Panc1 (cell line): ENCODE measurements at regions not wholly inside any gene's neighbourhood (a gene's known extent, or its start where the extent isn't known, plus 50 kb on each side); places are given as distances from the start of the nearest gene placed in this dataset.

Experiments
- ATAC-seq: fragments of 200-7000 bp; cut with Tn5 transposase; 2 replicates; pipeline ENCODE4 v1.9.1; 2020; ENCODE audit warnings: mild to moderate bottlenecking, moderate library complexity
- BruUV-seq: library from RNA; stranded (reverse); fragments of 400-500 nt; replicated peaks from 2 replicates; lab custom pipeline; 2021; lab: Mats Ljungman, UMichigan
- CTCF ChIA-PET: fragments of 300-600 bp; sonication (Branson Sonifier 250); formaldehyde crosslinking; loops from one replicate; lab custom pipeline; 2022; ENCODE audit warnings: antibody characterized with exemption; lab: Charles Lee
- POLR2A ChIA-PET: fragments of 300-600 bp; sonication (Branson Sonifier 250); formaldehyde crosslinking; loops from one replicate; lab custom pipeline; 2022; ENCODE audit warnings: antibody characterized with exemption; lab: Charles Lee
- DNase-seq: peaks from one replicate; pipeline ENCODE4 v3.0.0-alpha.2; 2010; ENCODE audit warnings: low read depth, low spot score
- H3K27ac ChIP-seq: 2 replicates; pipeline ENCODE4 v1.5.1; 2011; ENCODE audit warnings: mild to moderate bottlenecking, low read length, inconsistent platforms
- H3K27me3 ChIP-seq: fragments of 200-500 bp; sonication (Bioruptor generic); 2 replicates; pipeline ENCODE4 v1.6.0; 2014; ENCODE audit warnings: low read length, inconsistent platforms; ENCODE audit not compliant: control insufficient read depth, insufficient read depth
- H3K36me3 ChIP-seq: fragments of 200-500 bp; sonication (Bioruptor generic); 2 replicates; pipeline ENCODE4 v1.5.1; 2014; ENCODE audit warnings: inconsistent platforms, mild to moderate bottlenecking, low read length, moderate library complexity; ENCODE audit not compliant: control insufficient read depth, insufficient read depth
- H3K4me1 ChIP-seq: 2 replicates; pipeline ENCODE4 v1.5.1; 2011; ENCODE audit warnings: inconsistent platforms, mild to moderate bottlenecking, low read length, moderate library complexity; ENCODE audit not compliant: control insufficient read depth, insufficient read depth
- H3K4me3 ChIP-seq, 2 experiments: 2 replicates each; pipeline ENCODE4 v1.5.1; 2011 to 2012; ENCODE audit warnings: low read depth in 2 of 2, low read length in 2 of 2, mild to moderate bottlenecking in 2 of 2, inconsistent platforms in 1 of 2, moderate library complexity in 1 of 2
- H3K9me3 ChIP-seq: fragments of 200-500 bp; sonication (Bioruptor generic); 2 replicates; pipeline ENCODE4 v1.5.1; 2014; ENCODE audit warnings: low read depth, mild to moderate bottlenecking, inconsistent platforms, low read length, moderate library complexity; ENCODE audit not compliant: control insufficient read depth, insufficient read depth
- CTCF ChIP-seq: fragments of 450-650 bp; IDR thresholded peaks from 2 replicates; pipeline ENCODE4 v1.5.1; 2017; ENCODE audit warnings: mild to moderate bottlenecking
- POLR2AphosphoS5 ChIP-seq: IDR thresholded peaks from 2 replicates; pipeline ENCODE4 v1.6.1; 2012; ENCODE audit warnings: mild to moderate bottlenecking, low read depth, low read length, moderate library complexity
- REST ChIP-seq, 2 experiments: IDR thresholded peaks; 2 replicates each; pipeline ENCODE4 v1.6.1; 2011 to 2012; ENCODE audit warnings: low read depth in 2 of 2, control low read depth in 1 of 2, low read length in 1 of 2, mild to moderate bottlenecking in 1 of 2, moderate library complexity in 1 of 2; ENCODE audit not compliant: insufficient read depth in 1 of 2
- SIN3A ChIP-seq: IDR thresholded peaks from 2 replicates; pipeline ENCODE4 v1.6.1; 2012; ENCODE audit warnings: low read depth, mild to moderate bottlenecking, low read length, moderate library complexity, borderline replicate concordance; ENCODE audit not compliant: insufficient read depth
- TCF7L2 ChIP-seq: IDR thresholded peaks from 2 replicates; pipeline ENCODE4 v1.6.1; 2011; ENCODE audit warnings: mild to moderate bottlenecking, low read depth, low read length, inconsistent platforms
- in situ Hi-C: cut with HindIII; loops from 2 replicates; pipeline ENCODE4 v1.10.0; 2016; ENCODE audit warnings: low sequenced_read_pairs, low pct_unique_long_range_greater_than_20kb
- intact Hi-C: fragments of 100-400 bp; cut with micrococcal nuclease; formaldehyde crosslinking; loops from one replicate; pipeline ENCODE4 v1.10.0; 2022; ENCODE audit not compliant: unreplicated experiment

GRCh38 chr2:120460511-120460910 lies 114.6 kb downstream of the INHBB start:
- intact Hi-C loops = no loop called here

GRCh38 chr2:120461092-120461491 lies 115.2 kb downstream of the INHBB start:
- BruUV-seq = no TSS peak
- ATAC-seq (no peak), DNase-seq (no peak)
- Histone ChIP-seq H3K4me1 (no peaks in the 10 kb centered on the region), H3K9me3 (peaks cover 4% of the 10 kb centered on the region; the same call in 1 of the 2 replicates), H3K4me3 (no peak overlapping the region), H3K27ac (no peak overlapping the region), H3K36me3 (no peaks in the 10 kb centered on the region), H3K27me3 (no peaks in the 10 kb centered on the region)
- intact Hi-C loops (no loop called here), in situ Hi-C loops (no loop called here)
- CTCF ChIA-PET = no interaction called here
- no peak for TF ChIP-seq REST (IDR thresholded peaks at IDR 0.05; ENCODE audit: insufficient read depth in 1 of 2, low read depth in 2 of 2, low read length in 1 of 2)
- no peak for TF ChIP-seq SIN3A
- no peak for TF ChIP-seq TCF7L2
- TF ChIP-seq CTCF = no peak
- no peak for TF ChIP-seq POLR2AphosphoS5
- POLR2A ChIA-PET = no interaction called here

More at GRCh38 chr2:120460511-120460910, 114.6 kb downstream of the INHBB start:
- in situ Hi-C loops = no loop called here
- Histone ChIP-seq H3K4me1 (no peaks in the 10 kb centered on the region), H3K27me3 (no peaks in the 10 kb centered on the region; the same call in 1 of the 2 replicates), H3K27ac (no peak overlapping the region), H3K9me3 (peaks cover 4% of the 10 kb centered on the region; the same call in 1 of the 2 replicates), H3K4me3 (no peak overlapping the region), H3K36me3 (no peaks in the 10 kb centered on the region)
- ATAC-seq (no peak), DNase-seq (no peak)
- TF ChIP-seq TCF7L2 = no peak
- TF ChIP-seq POLR2AphosphoS5 = no peak
- CTCF ChIA-PET = no interaction called here
- BruUV-seq = no TSS peak
- POLR2A ChIA-PET = no interaction called here
